D341Med (cell line): ENCODE measurements at regions not wholly inside any gene's neighbourhood (a gene's known extent, or its start where the extent isn't known, plus 50 kb on each side); places are given as distances from the start of the nearest gene placed in this dataset.
"Not testable (repeated sequence)": the region's sequence is repeated elsewhere in the genome, so short reads cannot be mapped to it uniquely, and the experiment has no call there.

Experiments
- DNase-seq: peaks from one replicate; pipeline ENCODE4 v3.0.0; 2012; ENCODE audit warnings: low spot score

DNA sequence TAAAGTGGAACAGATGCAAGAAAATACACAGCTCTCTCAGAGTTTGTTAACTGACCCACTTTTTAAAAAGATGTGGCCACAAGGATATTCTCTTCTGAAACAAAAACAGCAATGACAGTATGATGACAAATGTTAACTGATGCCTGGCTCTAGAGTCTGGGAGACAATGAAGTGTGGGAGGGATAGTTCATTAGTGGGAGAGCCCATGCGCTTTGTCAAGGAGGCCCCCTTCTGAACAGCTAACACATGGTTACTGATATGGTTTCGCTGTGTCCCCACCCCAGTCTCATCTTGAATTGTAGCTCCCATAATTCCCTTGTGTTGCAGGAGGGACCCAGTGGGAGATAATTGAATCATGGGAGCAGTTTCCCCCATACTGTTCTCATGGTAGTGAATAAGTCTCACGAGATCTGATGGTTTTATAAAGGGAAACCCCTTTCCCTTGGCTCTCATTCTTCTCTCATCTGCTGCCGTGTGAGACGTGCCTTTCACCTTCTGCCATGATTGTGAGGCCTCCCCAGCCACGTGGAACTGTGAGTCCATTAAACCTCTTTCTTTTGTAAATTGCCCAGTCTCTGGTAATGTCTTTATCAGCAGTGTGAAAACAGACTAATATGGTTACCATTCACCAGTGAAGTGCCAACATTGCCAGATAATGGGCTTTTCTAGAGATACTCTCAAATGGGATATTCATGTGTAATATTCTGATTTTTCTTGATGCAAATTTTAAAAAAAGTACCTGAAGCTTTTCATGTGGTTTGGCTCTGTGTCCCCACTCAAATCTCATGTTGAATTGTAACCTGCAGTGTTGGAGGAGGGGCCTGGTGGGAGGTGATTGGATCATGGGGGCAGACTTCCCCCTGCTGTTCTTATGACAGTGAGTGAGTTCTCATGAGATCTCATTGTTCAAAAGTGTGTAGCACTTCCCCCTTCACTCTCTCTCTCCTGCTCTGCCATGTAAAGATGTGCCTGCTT lies 435.8 kb downstream of the SHISA9 start:
- not testable (repeated sequence) for DNase-seq

DNA sequence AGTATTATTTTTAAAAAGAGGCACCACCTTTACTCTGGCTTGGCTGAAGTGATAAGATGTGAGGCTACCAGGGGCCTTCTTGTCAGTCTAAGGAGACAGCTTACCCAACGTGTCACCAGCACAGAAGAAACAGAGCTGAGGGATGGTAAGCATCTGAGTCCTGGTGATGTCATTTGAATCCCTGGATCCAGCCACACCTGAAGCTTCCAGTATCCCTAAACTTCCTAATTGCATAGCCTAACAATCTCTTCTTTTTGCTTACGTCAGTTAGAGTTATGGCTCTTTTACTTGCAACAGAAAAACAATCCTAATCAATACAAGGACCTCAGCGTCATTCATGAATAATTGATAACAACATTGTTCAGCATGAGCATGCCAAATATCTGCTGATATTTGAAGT lies 436.6 kb downstream of the SHISA9 start:
- DNase-seq, result no peak

DNA sequence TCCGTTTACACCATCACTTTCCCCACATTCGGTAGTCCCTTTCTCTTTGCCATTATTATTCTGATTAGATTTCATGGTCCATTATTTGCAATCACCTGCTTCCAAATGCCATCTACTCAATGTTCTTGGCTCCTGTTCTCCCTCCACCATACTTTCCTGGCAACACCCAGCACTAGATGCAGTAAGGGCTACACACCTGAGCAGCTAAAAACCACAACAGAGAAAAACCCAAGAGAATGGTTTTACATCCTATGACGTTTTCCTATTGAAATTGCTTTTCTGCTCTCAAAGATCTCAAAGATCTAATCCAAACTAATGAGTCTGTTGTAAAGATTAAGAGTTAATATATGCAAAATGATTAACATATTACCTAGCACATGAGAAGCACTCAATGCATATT lies 441.3 kb downstream of the SHISA9 start:
- no peak for DNase-seq

DNA sequence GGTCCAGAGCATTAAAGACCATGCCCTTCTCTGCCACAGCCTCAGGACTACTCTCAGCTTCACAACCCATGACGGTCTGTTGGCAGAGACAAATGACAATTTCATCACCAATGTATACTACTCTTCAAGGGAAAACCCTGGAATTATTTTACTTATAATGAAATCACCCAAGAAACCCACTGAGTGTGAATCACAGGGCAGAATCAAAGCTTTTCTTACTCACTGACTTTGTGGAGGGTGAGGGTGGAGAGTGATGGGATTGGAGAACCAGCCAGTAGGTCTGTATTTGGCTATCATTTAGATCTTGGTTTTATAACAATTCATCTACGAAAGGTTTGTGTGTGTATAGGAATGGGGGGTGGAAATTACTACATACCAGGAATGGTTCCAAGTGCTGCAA lies 442.6 kb downstream of the SHISA9 start:
- no peak for DNase-seq

DNA sequence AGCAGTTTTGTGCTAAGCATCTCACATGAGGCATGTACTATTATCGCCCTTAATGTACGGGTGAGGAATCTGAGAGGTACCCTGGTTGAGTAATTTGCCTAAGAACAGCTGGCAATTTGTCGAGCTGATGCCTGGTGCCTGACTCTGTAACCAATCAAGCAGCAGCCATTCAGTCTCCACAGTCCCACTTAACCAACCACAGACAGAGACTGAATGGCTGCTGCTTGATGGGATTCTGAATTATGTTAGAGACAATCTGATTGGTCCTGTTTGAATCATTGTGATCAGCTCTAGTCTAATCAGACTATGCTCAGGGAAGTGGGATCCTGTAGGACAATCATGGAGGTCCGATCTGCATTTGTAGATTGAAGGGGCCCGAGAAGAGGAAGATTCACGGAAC lies 447.0 kb downstream of the SHISA9 start:
- no peak for DNase-seq

DNA sequence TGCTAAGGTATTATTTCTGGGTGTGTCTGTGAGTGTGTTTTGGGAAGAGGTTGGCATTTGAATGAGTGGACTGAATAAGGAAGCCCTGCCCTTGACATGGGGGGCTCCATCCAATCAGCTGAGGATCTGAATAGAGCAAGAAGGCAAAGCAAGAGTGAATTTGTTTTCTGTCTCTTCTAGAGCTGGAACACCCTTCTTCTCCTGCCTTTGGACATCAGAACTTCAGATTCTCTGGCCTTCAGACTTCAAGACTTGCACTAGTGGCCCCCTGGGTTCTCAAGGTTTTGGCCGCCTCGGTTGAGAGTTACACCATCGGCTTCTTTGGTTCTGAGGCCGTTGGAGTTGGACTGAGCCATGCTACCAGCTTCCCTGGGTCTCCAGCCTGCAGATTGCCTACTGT lies 448.6 kb downstream of the SHISA9 start:
- DNase-seq, result no peak

DNA sequence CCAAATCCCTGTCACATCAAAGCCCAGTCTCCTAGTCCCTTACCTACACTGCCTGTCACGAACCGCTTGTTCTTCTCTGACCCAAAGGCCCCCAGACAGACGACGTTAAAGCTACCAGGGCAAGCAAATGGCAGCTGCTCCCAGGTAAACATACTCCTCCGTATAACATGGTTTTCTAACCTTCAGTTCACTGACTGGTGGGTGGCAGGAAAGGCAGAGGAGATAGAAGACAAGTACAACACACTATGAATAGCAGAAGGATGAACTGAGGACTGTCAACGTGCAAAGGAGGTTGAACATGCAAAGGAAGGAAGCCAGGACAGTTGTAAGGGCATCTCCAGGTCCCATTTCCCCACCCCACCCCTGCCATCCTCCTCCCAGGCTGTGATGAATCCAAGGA lies 449.8 kb downstream of the SHISA9 start:
- DNase-seq, result no peak

DNA sequence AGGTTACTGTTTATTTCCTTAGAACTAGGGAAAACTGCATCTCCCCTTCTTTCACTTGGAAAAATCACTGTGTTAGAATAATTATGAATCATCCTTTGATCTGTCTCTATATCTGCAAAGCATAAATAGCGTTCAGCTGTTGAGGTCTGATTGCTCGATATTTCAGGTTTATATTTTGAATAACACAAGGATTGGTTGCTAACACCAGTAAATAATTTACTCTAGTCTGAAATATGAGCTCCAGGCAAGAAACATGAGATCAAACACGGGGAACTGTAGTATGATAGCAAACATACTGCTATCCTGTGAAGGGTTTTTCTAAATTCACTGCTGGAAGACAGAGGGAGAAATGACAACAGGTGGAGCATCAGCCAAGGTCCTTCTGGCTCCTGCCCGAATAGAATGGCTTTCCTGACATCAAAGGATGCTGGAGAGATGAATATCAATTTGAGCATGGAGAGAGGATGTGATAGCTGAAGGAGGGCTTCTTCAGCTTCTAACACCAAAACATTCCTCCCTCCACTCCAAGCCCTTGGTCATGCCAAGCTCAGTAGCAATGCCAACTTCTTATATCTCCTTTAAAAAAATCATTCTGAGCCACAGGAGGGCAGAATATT lies 450.3 kb downstream of the SHISA9 start:
- no peak for DNase-seq

DNA sequence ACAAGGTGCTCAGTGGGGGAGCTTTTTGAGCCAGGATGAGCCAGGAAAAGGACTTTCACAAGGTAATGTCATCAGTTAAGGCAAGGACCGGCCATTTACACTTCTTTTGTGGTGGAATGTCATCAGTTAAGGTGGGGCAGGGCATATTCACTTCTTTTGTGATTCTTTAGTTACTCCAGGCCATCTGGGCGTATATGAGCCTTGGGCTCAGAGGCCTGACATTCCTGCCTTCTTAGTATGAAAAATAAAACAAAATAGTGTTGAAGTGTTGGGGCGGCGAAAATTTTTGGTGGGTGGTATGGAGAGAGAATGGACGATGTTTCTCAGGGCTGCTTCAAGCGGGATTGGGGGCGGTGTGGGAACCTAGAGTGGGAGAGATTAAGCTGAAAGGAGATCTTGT lies 451.4 kb downstream of the SHISA9 start:
- not testable (repeated sequence) for DNase-seq

DNA sequence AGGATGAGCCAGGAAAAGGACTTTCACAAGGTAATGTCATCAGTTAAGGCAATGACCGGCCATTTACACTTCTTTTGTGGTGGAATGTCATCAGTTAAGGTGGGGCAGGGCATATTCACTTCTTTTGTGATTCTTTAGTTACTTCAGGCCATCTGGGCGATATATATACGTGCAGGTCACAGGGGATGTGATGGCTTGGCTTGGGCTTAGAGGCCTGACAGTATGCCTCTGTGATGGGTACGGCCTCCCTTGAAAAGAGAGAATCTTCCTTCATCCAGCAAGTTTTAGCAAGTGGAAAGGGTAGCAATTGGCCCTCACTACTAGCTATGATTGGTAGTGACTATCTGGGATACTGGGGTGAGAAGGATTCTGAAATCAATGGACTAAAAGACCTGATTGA lies 456.4 kb downstream of the SHISA9 start:
- not testable (repeated sequence) for DNase-seq

DNA sequence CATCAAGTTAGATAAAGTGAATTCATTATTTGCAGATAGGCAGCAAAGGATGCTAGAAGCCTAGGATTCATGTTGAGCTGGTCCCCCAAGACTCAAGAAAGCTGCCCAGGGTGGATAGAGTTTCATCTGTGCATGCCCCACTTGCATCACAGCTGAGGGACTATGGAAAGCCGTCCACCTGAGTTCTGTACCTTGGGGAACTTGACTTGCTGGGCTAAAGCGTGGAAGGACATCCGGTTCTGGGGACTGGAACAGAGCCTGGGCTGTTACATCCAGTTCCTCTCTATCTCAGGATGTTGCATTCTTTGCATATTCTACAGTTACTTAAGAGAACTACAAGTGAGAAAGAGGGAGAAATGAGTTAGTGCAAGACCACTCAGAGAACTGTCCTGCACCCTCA lies 458.4 kb downstream of the SHISA9 start:
- no peak for DNase-seq

DNA sequence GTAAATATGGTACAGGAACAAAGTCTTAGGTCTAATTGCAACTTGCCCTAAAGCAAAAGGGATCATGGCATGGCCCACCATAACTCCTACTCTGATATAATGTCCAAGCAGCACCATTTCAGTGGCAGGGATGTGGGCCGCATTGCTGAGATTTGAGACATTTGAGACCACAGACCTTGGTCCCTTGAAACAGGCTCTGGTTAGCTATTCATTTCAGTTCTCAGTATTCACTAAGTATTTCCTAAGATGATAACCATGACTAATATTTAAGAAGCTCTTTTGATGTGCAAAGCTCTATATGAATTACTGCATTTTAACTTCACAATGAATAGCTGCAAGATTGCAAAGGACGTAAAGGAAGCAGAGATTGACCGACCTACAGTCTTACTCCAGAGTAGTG lies 471.0 kb downstream of the SHISA9 start:
- DNase-seq, result no peak

DNA sequence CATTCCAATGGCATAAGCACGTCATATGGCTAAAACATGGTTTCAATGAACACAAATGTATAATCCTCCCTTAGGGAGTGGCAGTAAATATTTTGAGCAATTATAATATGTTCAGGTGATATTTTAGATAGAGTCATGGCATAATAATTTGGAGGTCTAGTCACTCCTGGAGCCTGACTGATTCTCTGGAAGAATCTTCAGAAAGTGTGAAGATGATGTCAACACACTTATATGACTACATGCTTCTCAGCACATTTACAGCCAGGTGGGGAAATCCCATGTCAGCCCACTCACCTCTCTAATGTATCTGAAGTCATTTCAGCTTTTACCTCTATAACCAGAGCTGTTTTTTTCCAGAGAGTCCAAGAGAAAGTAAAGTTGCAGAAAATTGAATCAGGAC lies 474.8 kb downstream of the SHISA9 start:
- DNase-seq, result no peak

DNA sequence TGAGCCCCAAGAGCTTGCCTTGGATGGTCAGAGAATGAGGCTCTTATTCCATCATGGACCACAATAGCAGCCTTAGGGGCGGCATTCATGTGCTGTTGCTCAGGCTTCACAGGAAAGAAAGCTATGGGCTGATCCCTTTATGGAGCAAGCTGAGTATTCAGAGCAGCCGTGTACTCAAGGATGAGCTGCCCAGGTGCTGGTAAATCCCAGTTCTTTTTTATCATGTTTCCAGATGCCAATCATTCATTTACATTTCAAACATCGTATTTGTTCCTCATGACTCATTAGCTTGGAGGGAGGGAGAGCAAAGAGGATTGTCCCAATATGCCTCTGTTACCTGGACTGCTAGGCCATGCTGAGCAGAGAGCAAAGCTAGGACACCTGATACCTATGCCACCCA lies 475.7 kb downstream of the SHISA9 start:
- DNase-seq, result no peak

DNA sequence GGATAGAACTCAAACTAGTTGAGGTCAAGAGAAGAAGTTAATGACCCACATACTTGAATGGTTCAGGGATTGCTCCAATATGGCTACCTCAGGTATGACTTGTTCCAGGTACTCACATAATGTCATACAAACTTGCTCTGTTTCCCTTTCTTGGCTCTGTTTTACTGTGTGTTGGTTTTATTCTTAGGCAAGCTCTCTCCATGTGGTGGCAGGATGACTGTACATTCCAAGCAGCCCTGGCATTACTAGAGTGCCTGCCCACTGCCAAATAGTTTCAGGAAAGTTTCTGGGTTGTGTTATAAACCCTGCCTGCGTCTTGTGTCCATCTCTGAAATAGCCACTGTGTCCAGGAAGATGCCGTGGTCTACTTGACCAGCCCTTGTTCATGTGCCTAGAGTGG lies 476.8 kb downstream of the SHISA9 start:
- DNase-seq, result no peak

DNA sequence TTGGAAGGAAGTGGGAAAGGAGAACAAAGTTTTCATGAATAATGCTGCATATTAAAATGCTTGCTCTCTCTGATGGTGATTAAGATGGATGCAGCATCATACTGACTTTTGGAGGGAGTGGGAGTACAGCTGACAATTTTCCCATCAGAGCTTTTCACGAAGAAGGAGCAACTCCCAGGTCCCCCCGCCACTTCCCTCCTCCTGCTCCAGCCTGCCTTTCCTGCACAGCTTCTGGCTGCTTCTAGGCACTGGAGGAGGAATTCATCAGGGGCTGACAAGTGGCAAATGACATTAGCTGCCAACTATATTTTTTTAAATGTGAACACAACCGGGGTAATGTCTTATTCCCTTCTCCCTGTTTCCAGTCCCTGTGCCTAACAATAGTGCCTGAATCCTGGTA lies 477.9 kb downstream of the SHISA9 start:
- DNase-seq, result no peak

DNA sequence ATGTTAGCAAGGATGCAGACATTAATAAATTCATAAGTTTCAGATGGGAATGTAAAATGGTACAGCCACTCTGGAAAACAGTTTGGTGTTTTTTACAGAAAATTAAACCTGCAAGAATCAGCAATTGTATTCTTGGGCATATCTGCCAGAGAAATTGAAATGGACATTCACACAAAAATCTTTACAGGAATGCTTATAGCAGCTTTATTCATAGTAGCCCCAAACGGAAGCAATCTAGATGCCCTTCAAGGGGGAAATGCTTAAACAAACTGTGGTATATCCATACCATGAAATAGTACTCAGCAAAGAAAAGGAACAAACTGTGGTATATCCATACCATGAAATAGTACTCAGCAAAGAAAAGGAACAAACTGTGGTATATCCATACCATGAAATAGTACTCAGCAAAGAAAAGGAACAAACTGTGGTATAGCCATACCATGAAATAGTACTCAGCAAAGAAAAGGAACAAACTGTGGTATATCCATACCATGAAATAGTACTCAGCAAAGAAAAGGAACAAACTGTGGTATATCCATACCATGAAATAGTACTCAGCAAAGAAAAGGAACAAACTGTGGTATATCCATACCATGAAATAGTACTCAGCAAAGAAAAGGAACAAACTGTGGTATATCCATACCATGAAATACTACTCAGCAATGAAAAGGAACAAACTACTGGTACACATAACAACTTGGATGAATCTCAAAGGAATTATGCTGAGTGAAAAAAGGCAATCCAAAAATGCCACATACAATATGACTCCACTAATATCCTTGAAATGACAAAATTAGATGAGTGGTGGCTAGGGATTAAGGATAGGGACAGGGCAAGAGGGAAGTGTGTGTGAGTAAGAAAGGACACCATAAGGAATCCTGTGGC lies 484.0 kb downstream of the SHISA9 start:
- not testable (repeated sequence) for DNase-seq

DNA sequence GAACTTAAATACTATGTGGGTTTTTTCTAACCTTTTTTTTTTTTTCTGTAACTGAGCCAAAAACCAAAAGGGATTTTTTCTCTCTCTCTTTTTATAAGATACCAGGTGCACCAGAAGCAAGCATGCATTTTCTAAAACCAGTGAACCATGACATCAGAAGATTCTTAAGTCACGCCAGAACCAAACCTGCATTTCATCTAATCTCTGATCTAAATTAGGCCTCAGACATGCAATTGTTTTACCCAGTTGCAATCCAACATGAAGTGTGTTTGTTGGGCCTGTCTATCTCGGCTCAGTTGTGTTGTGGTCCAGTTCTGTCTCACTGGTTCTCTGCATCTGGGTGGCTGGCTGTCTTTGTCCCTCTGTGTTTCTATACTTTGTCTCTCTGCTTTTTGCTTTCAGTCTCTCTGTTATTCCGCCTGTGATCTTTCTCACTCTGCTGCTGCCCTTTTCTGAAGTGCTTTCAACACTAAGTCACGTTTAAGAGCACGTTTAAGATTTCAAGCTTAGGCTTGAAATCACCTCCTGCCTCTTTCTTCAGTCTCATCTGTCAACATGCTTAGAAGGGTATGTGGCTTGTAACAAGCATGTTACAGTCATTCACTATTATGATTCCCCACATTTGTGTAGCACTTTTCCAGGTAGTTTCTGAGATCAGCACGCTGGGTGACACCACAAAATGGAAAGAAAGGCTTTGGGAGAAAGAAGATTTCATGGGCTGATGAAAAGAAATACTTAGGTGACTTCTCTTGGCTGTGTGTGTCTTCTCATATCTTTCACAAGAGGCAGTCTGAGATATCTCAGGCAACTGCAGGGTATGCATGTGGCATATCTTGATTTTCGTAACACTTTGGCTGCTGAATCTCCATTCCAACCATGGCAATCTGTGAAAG lies 488.9 kb downstream of the SHISA9 start:
- no peak for DNase-seq

DNA sequence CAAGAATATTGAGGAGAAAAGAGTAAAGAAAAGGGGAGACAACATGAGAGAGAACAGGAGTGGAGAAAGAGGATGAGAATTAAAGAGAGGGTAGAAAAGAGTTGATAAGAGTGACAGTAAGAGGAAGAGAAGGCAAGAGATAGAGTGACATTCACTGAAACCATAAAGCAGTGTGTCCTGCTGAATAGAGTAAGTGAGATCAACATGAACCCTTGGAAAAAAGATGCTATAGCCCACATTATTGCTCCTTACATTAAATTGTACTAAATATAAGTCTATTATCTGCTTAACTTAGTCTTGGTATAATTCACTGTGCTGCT lies 489.5 kb downstream of the SHISA9 start:
- DNase-seq, result no peak

DNA sequence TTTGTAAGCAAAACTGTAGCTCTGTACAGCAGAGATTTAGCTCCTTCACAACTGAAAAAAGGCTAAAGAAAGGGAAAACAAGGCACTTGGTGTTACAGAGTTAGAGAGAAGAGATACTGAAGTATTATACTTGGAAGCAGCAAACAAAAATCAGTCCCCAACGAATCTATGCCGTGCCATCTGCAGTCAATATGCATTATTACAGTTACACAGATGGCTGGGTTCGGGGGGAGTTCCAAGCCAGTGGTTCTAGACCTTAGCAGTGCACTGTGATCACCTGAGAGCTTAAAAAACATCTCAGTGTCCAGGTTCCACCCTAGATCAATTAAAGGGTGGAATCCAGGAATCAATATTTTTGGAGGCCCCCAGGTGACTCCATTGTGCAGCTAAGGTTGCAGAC lies 489.9 kb downstream of the SHISA9 start:
- no peak for DNase-seq

DNA sequence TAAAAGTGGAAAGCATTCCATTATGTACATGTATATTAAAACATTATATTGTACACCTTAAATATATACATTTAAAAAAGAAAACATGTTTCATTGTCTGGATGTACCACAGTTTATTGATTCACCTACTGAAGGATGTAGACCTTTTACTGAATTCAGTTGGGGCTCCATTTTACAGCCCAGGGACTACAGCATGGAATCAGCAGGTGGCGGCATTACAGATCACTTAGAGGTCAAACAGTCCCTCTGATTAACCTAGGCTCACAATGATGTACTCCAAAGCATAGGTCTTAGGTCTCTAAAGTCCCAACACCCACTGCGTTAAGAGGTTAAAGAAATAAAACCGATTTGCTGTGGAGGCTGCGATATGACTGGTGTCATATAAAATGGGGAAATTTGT lies 490.9 kb downstream of the SHISA9 start:
- no peak for DNase-seq

DNA sequence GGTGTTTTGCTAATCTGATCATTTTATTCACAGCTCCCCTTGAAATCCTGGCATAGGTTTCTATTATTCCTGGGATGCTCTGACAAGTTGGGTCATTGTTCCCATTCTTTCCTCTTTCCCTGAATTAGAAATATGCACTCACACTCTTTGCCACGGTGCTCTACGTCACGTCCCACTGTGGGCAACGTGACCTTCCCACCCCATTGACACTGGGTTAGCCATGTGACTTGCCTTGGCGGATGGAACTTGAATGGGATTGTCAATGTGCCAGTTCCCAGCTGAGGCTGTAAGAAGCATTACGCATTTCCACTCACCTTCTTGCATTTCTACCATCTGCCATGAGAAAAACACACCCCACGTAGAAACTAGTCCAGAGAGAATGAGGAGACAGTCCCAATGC lies 492.4 kb downstream of the SHISA9 start:
- DNase-seq, result no peak
